Brain microvascular endothelial cell (primary cell): ENCODE measurements at regions not wholly inside any gene's neighbourhood (a gene's known extent, or its start where the extent isn't known, plus 50 kb on each side); places are given as distances from the start of the nearest gene placed in this dataset.
A peak's percentile ranks its signal among the peaks of the same experiment; 100 is the strongest.

ENCODE experiments used
- DNase-seq: peaks from one replicate; pipeline ENCODE4 v3.0.0-alpha.2; 2020
- H3K27ac ChIP-seq: fragments of 250-450 bp; sonication (Bioruptor Pico); 2 replicates; pipeline ENCODE4 v1.5.1; 2020; ENCODE audit warnings: mild to moderate bottlenecking, moderate library complexity
- H3K27me3 ChIP-seq: fragments of 250-450 bp; sonication (Bioruptor Pico); replicated peaks from 2 replicates; pipeline ENCODE4 v1.5.1; 2020; ENCODE audit warnings: mild to moderate bottlenecking
- H3K36me3 ChIP-seq: fragments of 250-450 bp; sonication (Bioruptor Pico); replicated peaks from 2 replicates; pipeline ENCODE4 v1.5.1; 2020; ENCODE audit warnings: mild to moderate bottlenecking
- H3K4me3 ChIP-seq: 2 replicates; pipeline ENCODE4 v1.5.1; 2011; ENCODE audit warnings: low read depth, mild to moderate bottlenecking, control low read depth, low read length, moderate library complexity
- CTCF ChIP-seq: IDR thresholded peaks from 2 replicates; pipeline ENCODE4 v1.5.1; 2011; ENCODE audit warnings: low read depth, mild to moderate bottlenecking, moderate library complexity, low read length, control low read depth, inconsistent platforms; ENCODE audit errors: missing control alignments
- in situ Hi-C: cut with HindIII; loops from 2 replicates; pipeline ENCODE4 v1.10.0; 2017; ENCODE audit warnings: low sequenced_read_pairs, low pct_ligation_motif_present

GRCh38 chr4:96972920-96973319, 1133.0 kb downstream of the PDHA2 start:
- TF ChIP-seq CTCF: no peak
- Histone ChIP-seq H3K27ac (no peak overlapping the region), H3K4me3 (no peak overlapping the region), H3K27me3 (no peaks in the 10 kb centered on the region), H3K36me3 (no peaks in the 10 kb centered on the region)
- no peak for DNase-seq
- in situ Hi-C loops: no loop called here

GRCh38 chr4:96974295-96974694, 1134.4 kb downstream of the PDHA2 start:
- Histone ChIP-seq H3K27ac (no peak overlapping the region), H3K36me3 (no peaks in the 10 kb centered on the region), H3K4me3 (no peak overlapping the region), H3K27me3 (no peaks in the 10 kb centered on the region)
- no peak for TF ChIP-seq CTCF
- DNase-seq: no peak
- in situ Hi-C loops: no loop called here

- H3K27ac ChIP-seq: no peak overlapping the region
- H3K36me3 ChIP-seq: no peaks in the 10 kb centered on the region
- no peaks in the 10 kb centered on the region for H3K27me3 ChIP-seq
- TF ChIP-seq CTCF: no peak
- DNase-seq: peak; percentile 24
- H3K4me3 ChIP-seq: no peak overlapping the region
- in situ Hi-C loops: no loop called here
Measured at GRCh38 chr4:96983830-96984229, 1143.9 kb downstream of the PDHA2 start.

DNA sequence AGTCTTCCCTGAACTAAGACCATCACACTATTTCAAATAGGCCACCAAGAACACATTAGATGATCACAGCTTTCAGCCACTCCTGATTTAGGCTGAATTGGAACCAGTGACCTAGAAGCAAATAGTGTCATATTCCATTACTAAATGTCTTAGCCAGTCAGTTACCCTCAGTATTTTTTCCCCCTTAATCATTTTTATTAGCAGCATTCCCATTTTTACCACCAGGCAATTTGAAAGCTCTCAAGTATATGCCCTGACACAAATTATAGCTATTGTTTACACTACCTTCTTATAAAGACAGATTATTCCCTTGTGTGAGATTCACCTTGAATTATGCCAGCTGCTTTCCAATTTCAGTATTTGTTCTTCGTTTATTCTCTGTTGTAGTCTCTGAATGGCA, 1146.9 kb downstream of the PDHA2 start:
- no peak for TF ChIP-seq CTCF
- no peak overlapping the region for H3K4me3 ChIP-seq
- no peaks in the 10 kb centered on the region for H3K27me3 ChIP-seq
- DNase-seq: no peak
- no peaks in the 10 kb centered on the region for H3K36me3 ChIP-seq
- no peak overlapping the region for H3K27ac ChIP-seq
- in situ Hi-C loops: no loop called here

- in situ Hi-C loops: no loop called here
- H3K4me3 ChIP-seq: no peak overlapping the region
- no peak overlapping the region for H3K27ac ChIP-seq
- H3K27me3 ChIP-seq: no peaks in the 10 kb centered on the region
- TF ChIP-seq CTCF: no peak
- DNase-seq: no peak
- H3K36me3 ChIP-seq: no peaks in the 10 kb centered on the region
Measured at GRCh38 chr4:96991083-96991482, 1151.2 kb downstream of the PDHA2 start.

DNA sequence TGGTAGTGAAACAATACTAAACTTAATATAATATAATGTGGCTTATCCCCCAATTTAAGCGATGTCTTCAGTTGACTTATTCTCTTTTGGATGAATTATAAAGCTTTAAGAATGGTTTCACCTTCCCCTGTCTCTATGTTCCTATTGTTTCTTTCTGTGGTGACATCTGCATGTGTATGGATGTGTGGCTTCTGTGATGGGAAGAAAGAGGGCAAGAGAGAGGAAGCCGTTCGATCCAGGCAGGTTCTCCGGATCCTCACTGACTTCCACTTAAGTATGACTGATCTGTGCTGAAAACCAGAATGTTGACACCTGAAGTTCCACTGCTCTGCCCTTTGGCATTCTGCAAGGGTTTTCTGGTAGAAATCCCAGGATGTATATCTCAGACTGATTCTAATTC, 1150.8 kb downstream of the STPG2 start:
- no peak for DNase-seq
- TF ChIP-seq CTCF: no peak
- no peak overlapping the region for H3K27ac ChIP-seq
- no peaks in the 10 kb centered on the region for H3K36me3 ChIP-seq
- in situ Hi-C loops: no loop called here
- no peak overlapping the region for H3K4me3 ChIP-seq
- H3K27me3 ChIP-seq: no peaks in the 10 kb centered on the region
